HEK293 (cell line): ENCODE measurements at regions not wholly inside any gene's neighbourhood (a gene's known extent, or its start where the extent isn't known, plus 50 kb on each side); places are given as distances from the start of the nearest gene placed in this dataset.

ENCODE experiments used
- CTCF ChIP-seq: fragments of 450-650 bp; formaldehyde crosslinking; IDR thresholded peaks from 2 replicates; pipeline ENCODE4 v1.5.1; 2016; ENCODE audit warnings: missing biosample characterization, missing genetic modification characterization
- GLI2 ChIP-seq: fragments of 450-650 bp; formaldehyde crosslinking; IDR thresholded peaks from 2 replicates; pipeline ENCODE4; 2017; ENCODE audit warnings: missing biosample characterization, missing genetic modification characterization, low read depth, borderline replicate concordance
- KLF9 ChIP-seq: fragments of 450-650 bp; formaldehyde crosslinking; IDR thresholded peaks from 2 replicates; pipeline ENCODE4 v1.5.1; 2016; ENCODE audit warnings: missing biosample characterization, missing genetic modification characterization, low read depth
- REST ChIP-seq: fragments of 450-650 bp; formaldehyde crosslinking; IDR thresholded peaks from 2 replicates; pipeline ENCODE4 v1.5.1; 2016; ENCODE audit warnings: missing biosample characterization, missing genetic modification characterization
- ZBTB1 ChIP-seq: fragments of 450-650 bp; formaldehyde crosslinking; IDR thresholded peaks from 2 replicates; pipeline ENCODE4 v1.5.1; 2016; ENCODE audit warnings: missing biosample characterization, missing genetic modification characterization
- ZFP3 ChIP-seq: fragments of 450-650 bp; formaldehyde crosslinking; IDR thresholded peaks from 2 replicates; pipeline ENCODE4 v1.5.1; 2016; ENCODE audit warnings: low read depth, missing biosample characterization, missing genetic modification characterization
- ZNF2 ChIP-seq: fragments of 450-650 bp; formaldehyde crosslinking; IDR thresholded peaks from 2 replicates; pipeline ENCODE4 v1.5.1; 2016; ENCODE audit warnings: missing biosample characterization, missing genetic modification characterization
- ZNF341 ChIP-seq: fragments of 450-650 bp; formaldehyde crosslinking; IDR thresholded peaks from 2 replicates; pipeline ENCODE4; 2016; ENCODE audit warnings: low read depth, missing biosample characterization, missing genetic modification characterization
- ZNF362 ChIP-seq: fragments of 450-650 bp; formaldehyde crosslinking; IDR thresholded peaks from 2 replicates; pipeline ENCODE4 v1.5.1; 2016; ENCODE audit warnings: missing biosample characterization, missing genetic modification characterization
- TF ChIP-seq, protein P1 (sequence below): fragments of 450-650 bp; formaldehyde crosslinking; IDR thresholded peaks from 2 replicates; pipeline ENCODE4 v1.5.1; 2017; ENCODE audit warnings: missing biosample characterization, mild to moderate bottlenecking, missing genetic modification characterization, moderate library complexity
- TF ChIP-seq, protein P2 (sequence below): fragments of 450-650 bp; formaldehyde crosslinking; conservative IDR thresholded peaks from 2 replicates; pipeline ENCODE4 v1.5.1; 2016; ENCODE audit warnings: low read depth, missing biosample characterization, missing genetic modification characterization

DNA sequence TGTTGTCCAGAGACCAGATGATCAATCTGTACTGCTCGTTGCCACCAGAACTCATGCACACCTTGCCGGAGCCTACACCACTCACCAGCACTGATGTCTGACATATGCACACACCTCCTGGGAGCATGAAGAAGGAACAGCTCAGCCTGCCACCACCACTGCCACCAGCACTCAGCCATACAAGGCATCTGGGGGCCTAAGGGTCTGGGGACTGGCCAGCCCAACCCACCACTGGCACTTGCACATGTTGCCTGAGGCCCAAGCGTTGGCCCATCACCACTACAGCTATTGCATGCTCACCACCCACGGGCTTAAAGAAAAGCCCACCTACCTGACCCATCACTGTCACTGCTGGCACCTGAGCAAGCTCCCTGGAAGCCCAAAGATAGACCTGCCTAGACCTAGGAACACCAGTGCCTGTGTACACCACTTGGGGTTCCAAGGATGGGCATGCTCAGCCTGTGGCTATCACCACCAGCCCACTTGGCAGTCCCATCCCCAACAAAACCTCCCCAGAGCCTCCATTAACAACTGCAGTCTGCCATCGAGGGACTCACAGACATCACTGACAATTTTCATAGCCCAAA is 174.3 kb upstream of the GRID2 start:
- no peak for TF ChIP-seq KLF9 (tag by site-specific recombination)
- TF ChIP-seq ZNF362: no peak
- no peak for TF ChIP-seq ZFP3
- TF ChIP-seq GLI2 (tag by site-specific recombination): no peak
- no peak for TF ChIP-seq ZNF2 (tag by site-specific recombination)
- TF ChIP-seq, protein P1, sequence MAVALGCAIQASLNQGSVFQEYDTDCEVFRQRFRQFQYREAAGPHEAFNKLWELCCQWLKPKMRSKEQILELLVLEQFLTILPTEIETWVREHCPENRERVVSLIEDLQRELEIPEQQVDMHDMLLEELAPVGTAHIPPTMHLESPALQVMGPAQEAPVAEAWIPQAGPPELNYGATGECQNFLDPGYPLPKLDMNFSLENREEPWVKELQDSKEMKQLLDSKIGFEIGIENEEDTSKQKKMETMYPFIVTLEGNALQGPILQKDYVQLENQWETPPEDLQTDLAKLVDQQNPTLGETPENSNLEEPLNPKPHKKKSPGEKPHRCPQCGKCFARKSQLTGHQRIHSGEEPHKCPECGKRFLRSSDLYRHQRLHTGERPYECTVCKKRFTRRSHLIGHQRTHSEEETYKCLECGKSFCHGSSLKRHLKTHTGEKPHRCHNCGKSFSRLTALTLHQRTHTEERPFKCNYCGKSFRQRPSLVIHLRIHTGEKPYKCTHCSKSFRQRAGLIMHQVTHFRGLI: no peak
- TF ChIP-seq REST (tag by site-specific recombination): no peak
- no peak for TF ChIP-seq CTCF
- no peak for TF ChIP-seq ZNF341 (tag by site-specific recombination)
- no peak for TF ChIP-seq ZBTB1
- TF ChIP-seq, protein P2, sequence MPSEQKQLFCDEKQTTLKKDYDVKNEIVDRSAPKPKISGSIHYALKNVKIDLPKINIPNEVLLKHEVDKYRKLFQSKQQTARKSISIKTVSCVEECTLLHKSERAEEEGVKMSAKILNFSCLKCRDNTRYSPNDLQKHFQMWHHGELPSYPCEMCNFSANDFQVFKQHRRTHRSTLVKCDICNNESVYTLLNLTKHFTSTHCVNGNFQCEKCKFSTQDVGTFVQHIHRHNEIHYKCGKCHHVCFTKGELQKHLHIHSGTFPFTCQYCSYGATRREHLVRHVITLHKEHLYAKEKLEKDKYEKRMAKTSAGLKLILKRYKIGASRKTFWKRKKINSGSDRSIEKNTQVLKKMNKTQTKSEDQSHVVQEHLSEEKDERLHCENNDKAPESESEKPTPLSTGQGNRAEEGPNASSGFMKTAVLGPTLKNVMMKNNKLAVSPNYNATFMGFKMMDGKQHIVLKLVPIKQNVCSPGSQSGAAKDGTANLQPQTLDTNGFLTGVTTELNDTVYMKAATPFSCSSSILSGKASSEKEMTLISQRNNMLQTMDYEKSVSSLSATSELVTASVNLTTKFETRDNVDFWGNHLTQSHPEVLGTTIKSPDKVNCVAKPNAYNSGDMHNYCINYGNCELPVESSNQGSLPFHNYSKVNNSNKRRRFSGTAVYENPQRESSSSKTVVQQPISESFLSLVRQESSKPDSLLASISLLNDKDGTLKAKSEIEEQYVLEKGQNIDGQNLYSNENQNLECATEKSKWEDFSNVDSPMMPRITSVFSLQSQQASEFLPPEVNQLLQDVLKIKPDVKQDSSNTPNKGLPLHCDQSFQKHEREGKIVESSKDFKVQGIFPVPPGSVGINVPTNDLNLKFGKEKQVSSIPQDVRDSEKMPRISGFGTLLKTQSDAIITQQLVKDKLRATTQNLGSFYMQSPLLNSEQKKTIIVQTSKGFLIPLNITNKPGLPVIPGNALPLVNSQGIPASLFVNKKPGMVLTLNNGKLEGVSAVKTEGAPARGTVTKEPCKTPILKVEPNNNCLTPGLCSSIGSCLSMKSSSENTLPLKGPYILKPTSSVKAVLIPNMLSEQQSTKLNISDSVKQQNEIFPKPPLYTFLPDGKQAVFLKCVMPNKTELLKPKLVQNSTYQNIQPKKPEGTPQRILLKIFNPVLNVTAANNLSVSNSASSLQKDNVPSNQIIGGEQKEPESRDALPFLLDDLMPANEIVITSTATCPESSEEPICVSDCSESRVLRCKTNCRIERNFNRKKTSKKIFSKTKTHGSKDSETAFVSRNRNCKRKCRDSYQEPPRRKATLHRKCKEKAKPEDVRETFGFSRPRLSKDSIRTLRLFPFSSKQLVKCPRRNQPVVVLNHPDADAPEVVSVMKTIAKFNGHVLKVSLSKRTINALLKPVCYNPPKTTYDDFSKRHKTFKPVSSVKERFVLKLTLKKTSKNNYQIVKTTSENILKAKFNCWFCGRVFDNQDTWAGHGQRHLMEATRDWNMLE (tag by site-specific recombination): no peak
